Left lung (tissue), 4 donors: ENCODE measurements at regions not wholly inside any gene's neighbourhood (a gene's known extent, or its start where the extent isn't known, plus 50 kb on each side); places are given as distances from the start of the nearest gene placed in this dataset.
"Not testable (repeated sequence)": the region's sequence is repeated elsewhere in the genome, so short reads cannot be mapped to it uniquely, and the experiment has no call there.

Experiments used
- ATAC-seq: fragments of 200-7000 bp; cut with Tn5 transposase; one replicate; pipeline ENCODE4 v1.9.1; 2020; ENCODE audit warnings: moderate library complexity
- DNase-seq, 4 donors: peaks; one replicate each; pipeline ENCODE4 v3.0.0-alpha.2; 2013 to 2020
- H3K27ac ChIP-seq, 2 donors: fragments of 200-600 bp; sonication (generic) in 1 of 2; one replicate each; pipeline versions ENCODE4 v1.5.0 to v1.8.0; 2020 to 2021
- H3K27me3 ChIP-seq, 2 donors: fragments of 200-600 bp; sonication (generic) in 1 of 2; one replicate each; pipeline versions ENCODE4 v1.5.0 to v1.8.0; 2020 to 2021
- H3K36me3 ChIP-seq, 2 donors: fragments of 200-600 bp; sonication (generic) in 1 of 2; one replicate each; pipeline versions ENCODE4 v1.5.0 to v1.8.0; 2020 to 2021
- H3K4me1 ChIP-seq, 2 donors: fragments of 200-600 bp; one replicate each; pipeline ENCODE4 v1.8.0; 2021
- H3K4me3 ChIP-seq, 2 donors: fragments of 200-600 bp; sonication (generic) in 1 of 2; one replicate each; pipeline versions ENCODE4 v1.5.0 to v1.8.0; 2020 to 2021; ENCODE audit warnings: mild to moderate bottlenecking in 1 of 2
- H3K9me3 ChIP-seq, 2 donors: fragments of 200-600 bp; sonication (generic) in 1 of 2; one replicate each; pipeline versions ENCODE4 v1.5.0 to v1.8.0; 2020 to 2021
- CTCF ChIP-seq, 2 donors: fragments of 200-600 bp; sonication (generic) in 1 of 2; IDR thresholded peaks; one replicate each; pipeline versions ENCODE4 v1.5.0 to v1.8.0; 2021; ENCODE audit warnings: antibody characterized with exemption in 2 of 2
- intact Hi-C, 2 donors: fragments of 100-400 bp; cut with DNase I; formaldehyde crosslinking; loops; one replicate each; pipeline versions ENCODE4 v1.11.2 to v1.14.2; 2022
- donor health status: DM: no; HTN: yes; CAD: no.
- donor health status: DM: no; HTN: no; CAD: no.

- H3K4me1 ChIP-seq, result no peaks in the 10 kb centered on the region
These were observed 890.0 kb upstream of the NUDT12 start for GRCh38 chr5:104452550-104452949.

GRCh38 chr5:104451911-104452310 lies 889.3 kb upstream of the NUDT12 start:
- ATAC-seq, intact Hi-C loops, H3K27ac ChIP-seq, H3K4me3 ChIP-seq, H3K27me3 ChIP-seq, H3K4me1 ChIP-seq, H3K9me3 ChIP-seq, H3K36me3 ChIP-seq: not testable (repeated sequence)
- DNase-seq, result peak in 1 of 4 donors; percentile 43

More at GRCh38 chr5:104452550-104452949, 890.0 kb upstream of the NUDT12 start:
- no peak for ATAC-seq
- intact Hi-C loops, result no loop called here
- Histone ChIP-seq H3K27me3 (no peaks in the 10 kb centered on the region), H3K36me3 (no peaks in the 10 kb centered on the region), H3K4me3 (no peak overlapping the region), H3K27ac (no peak overlapping the region), H3K9me3 (peaks cover 0 to 4% of the 10 kb centered on the region in 2 donors)
- DNase-seq, result no peak
- no peak for TF ChIP-seq CTCF (IDR thresholded peaks at IDR 0.05)

- DNase-seq, result no peak
- no peak for ATAC-seq
- no peaks in the 10 kb centered on the region for H3K4me1 ChIP-seq
- no peaks in the 10 kb centered on the region for H3K36me3 ChIP-seq
- intact Hi-C loops, result no loop called here
- no peak for TF ChIP-seq CTCF (IDR thresholded peaks at IDR 0.05)
- H3K27me3 ChIP-seq, result no peaks in the 10 kb centered on the region
- no peak overlapping the region for H3K27ac ChIP-seq
- H3K4me3 ChIP-seq, result no peak overlapping the region
- no peaks in the 10 kb centered on the region for H3K9me3 ChIP-seq
These were observed 882.1 kb upstream of the NUDT12 start for GRCh38 chr5:104444656-104445055.

- ATAC-seq (no peak), DNase-seq (peak in 1 of 4 donors; percentile 28)
- intact Hi-C loops, result no loop called here
These were observed 881.1 kb upstream of the NUDT12 start for GRCh38 chr5:104443706-104444105.

GRCh38 chr5:104431981-104432380 lies 869.4 kb upstream of the NUDT12 start:
- H3K36me3 ChIP-seq, result no peaks in the 10 kb centered on the region
- no peaks in the 10 kb centered on the region for H3K27me3 ChIP-seq
- no peak overlapping the region for H3K27ac ChIP-seq
- DNase-seq (peak in 2 of 4 donors; percentile 3 to 13), ATAC-seq (no peak)
- TF ChIP-seq CTCF (IDR thresholded peaks at IDR 0.05), result no peak
- no peak overlapping the region for H3K4me3 ChIP-seq
- H3K4me1 ChIP-seq, result no peaks in the 10 kb centered on the region
- intact Hi-C loops, result no loop called here
- no peaks in the 10 kb centered on the region for H3K9me3 ChIP-seq

More at GRCh38 chr5:104443706-104444105, 881.1 kb upstream of the NUDT12 start:
- no peak overlapping the region for H3K27ac ChIP-seq
- no peaks in the 10 kb centered on the region for H3K27me3 ChIP-seq
- H3K4me1 ChIP-seq, result no peaks in the 10 kb centered on the region
- no peaks in the 10 kb centered on the region for H3K36me3 ChIP-seq
- no peaks in the 10 kb centered on the region for H3K9me3 ChIP-seq
- TF ChIP-seq CTCF (IDR thresholded peaks at IDR 0.05), result no peak
- no peak overlapping the region for H3K4me3 ChIP-seq

GRCh38 chr5:104431002-104431620 lies 868.5 kb upstream of the NUDT12 start:
- TF ChIP-seq CTCF (IDR thresholded peaks at IDR 0.05), result no peak
- no peaks in the 10 kb centered on the region for H3K27me3 ChIP-seq
- ATAC-seq (no peak), DNase-seq (no peak)
- no peaks in the 10 kb centered on the region for H3K9me3 ChIP-seq
- H3K4me3 ChIP-seq, result no peak overlapping the region
- no peaks in the 10 kb centered on the region for H3K4me1 ChIP-seq
- intact Hi-C loops, result no loop called here
- H3K27ac ChIP-seq, result no peak overlapping the region
- H3K36me3 ChIP-seq, result no peaks in the 10 kb centered on the region
